Right kidney (tissue), 1 donor: ENCODE measurements at regions not wholly inside any gene's neighbourhood (a gene's known extent, or its start where the extent isn't known, plus 50 kb on each side); places are given as distances from the start of the nearest gene placed in this dataset.
"Not testable (repeated sequence)": the region's sequence is repeated elsewhere in the genome, so short reads cannot be mapped to it uniquely, and the experiment has no call there.

Experiments
- DNase-seq: peaks from one replicate; pipeline ENCODE4 v3.0.0-alpha.2; 2016

GRCh38 chr17:31611053-31611452 lies 219.6 kb downstream of the RAB11FIP4 start:
- DNase-seq: not testable (repeated sequence)

- DNase-seq: no peak
Observed at GRCh38 chr17:31609996-31610910, 218.8 kb downstream of the RAB11FIP4 start.

GRCh38 chr17:31609331-31609730 lies 217.9 kb downstream of the RAB11FIP4 start:
- DNase-seq: no peak

GRCh38 chr17:31608659-31609254 lies 217.3 kb downstream of the RAB11FIP4 start:
- DNase-seq: no peak

GRCh38 chr17:31605761-31606160 lies 214.3 kb downstream of the RAB11FIP4 start:
- no peak for DNase-seq

GRCh38 chr17:31604936-31605335 lies 213.5 kb downstream of the RAB11FIP4 start:
- DNase-seq: no peak

GRCh38 chr17:31600144-31600543 lies 208.7 kb downstream of the RAB11FIP4 start:
- not testable (repeated sequence) for DNase-seq

GRCh38 chr17:31598921-31599571 lies 207.6 kb downstream of the RAB11FIP4 start:
- DNase-seq: no peak

GRCh38 chr17:31598399-31598782 lies 206.9 kb downstream of the RAB11FIP4 start:
- no peak for DNase-seq

- no peak for DNase-seq
Observed at GRCh38 chr17:31597646-31598398, 206.3 kb downstream of the RAB11FIP4 start.

GRCh38 chr17:31596382-31597323 lies 205.2 kb downstream of the RAB11FIP4 start:
- DNase-seq: no peak

GRCh38 chr17:31595666-31596381 lies 204.3 kb downstream of the RAB11FIP4 start:
- DNase-seq: no peak

GRCh38 chr17:31595076-31595475 lies 203.6 kb downstream of the RAB11FIP4 start:
- no peak for DNase-seq

GRCh38 chr17:31594416-31594815 lies 202.9 kb downstream of the RAB11FIP4 start:
- no peak for DNase-seq

GRCh38 chr17:31593806-31594205 lies 202.3 kb downstream of the RAB11FIP4 start:
- DNase-seq: no peak

- DNase-seq: no peak
Observed at GRCh38 chr17:31591924-31592323, 200.4 kb downstream of the RAB11FIP4 start.

- no peak for DNase-seq
Observed at GRCh38 chr17:31588512-31588911, 197.0 kb downstream of the RAB11FIP4 start.

- no peak for DNase-seq
Observed at GRCh38 chr17:31588034-31588433, 196.6 kb downstream of the RAB11FIP4 start.
